ENCODE measurements at regions not wholly inside any gene's neighbourhood (a gene's known extent, or its start where the extent isn't known, plus 50 kb on each side); places are given as distances from the start of the nearest gene placed in this dataset.

DNA sequence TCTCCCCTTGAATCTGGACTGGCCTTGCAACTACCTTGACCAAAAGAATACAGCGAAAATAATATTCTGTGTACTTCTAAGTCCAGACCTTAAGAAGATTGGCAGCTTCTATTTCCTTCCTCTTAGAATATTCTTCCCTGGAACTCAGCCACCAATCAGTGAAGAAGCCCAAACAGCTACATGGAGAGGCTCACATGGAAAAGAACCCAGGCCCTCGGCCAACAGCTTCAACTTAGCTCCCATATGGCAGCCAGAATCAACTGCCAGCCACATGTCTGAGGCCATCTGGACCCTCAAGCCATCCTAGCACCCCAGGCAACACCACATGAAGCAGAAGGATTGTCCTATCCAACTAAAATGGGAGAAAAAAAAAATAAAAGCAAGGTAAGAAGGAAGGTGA, 178.8 kb downstream of the IBTK start:
- H3K9me3 ChIP-seq (ENCODE audit: low read depth) = no peaks in the 10 kb centered on the region
- no peaks in the 10 kb centered on the region for H3K79me2 ChIP-seq (ENCODE audit: low read depth)
- H3K4me2 ChIP-seq = no peak overlapping the region
- no peak overlapping the region for H3K27ac ChIP-seq
- no peaks in the 10 kb centered on the region for H3F3A ChIP-seq (ENCODE audit: low read depth)
- no peaks in the 10 kb centered on the region for H4K20me1 ChIP-seq (ENCODE audit: low read depth)
- no peak overlapping the region for H3K27ac Mint-ChIP-seq
- peaks cover 4% of the 10 kb centered on the region for H3K27me3 Mint-ChIP-seq (ENCODE audit: insufficient read depth, low read depth)
- no peaks in the 10 kb centered on the region for H3K36me3 Mint-ChIP-seq
- no peak overlapping the region for H3K4me3 Mint-ChIP-seq
- no peaks in the 10 kb centered on the region for H3K36me3 ChIP-seq
- no peak overlapping the region for H3K4me3 ChIP-seq
- no peak for DNase-seq (ENCODE audit: low spot score)
- H3K4me1 ChIP-seq = no peaks in the 10 kb centered on the region
- no peak overlapping the region for H2AFZ ChIP-seq (replicated peaks)
- H3K4me1 Mint-ChIP-seq = peaks cover 6% of the 10 kb centered on the region
- no peaks in the 10 kb centered on the region for H3K27me3 ChIP-seq
- H3K9me3 Mint-ChIP-seq = no peaks in the 10 kb centered on the region
- H3K9ac ChIP-seq = no peak overlapping the region
- TF ChIP-seq, protein P1, sequence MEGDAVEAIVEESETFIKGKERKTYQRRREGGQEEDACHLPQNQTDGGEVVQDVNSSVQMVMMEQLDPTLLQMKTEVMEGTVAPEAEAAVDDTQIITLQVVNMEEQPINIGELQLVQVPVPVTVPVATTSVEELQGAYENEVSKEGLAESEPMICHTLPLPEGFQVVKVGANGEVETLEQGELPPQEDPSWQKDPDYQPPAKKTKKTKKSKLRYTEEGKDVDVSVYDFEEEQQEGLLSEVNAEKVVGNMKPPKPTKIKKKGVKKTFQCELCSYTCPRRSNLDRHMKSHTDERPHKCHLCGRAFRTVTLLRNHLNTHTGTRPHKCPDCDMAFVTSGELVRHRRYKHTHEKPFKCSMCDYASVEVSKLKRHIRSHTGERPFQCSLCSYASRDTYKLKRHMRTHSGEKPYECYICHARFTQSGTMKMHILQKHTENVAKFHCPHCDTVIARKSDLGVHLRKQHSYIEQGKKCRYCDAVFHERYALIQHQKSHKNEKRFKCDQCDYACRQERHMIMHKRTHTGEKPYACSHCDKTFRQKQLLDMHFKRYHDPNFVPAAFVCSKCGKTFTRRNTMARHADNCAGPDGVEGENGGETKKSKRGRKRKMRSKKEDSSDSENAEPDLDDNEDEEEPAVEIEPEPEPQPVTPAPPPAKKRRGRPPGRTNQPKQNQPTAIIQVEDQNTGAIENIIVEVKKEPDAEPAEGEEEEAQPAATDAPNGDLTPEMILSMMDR (IDR thresholded peaks at IDR 0.05) = no peak
- TF ChIP-seq EZH2phosphoT487 (IDR thresholded peaks at IDR 0.05) = no peak
- TF ChIP-seq EZH2 (IDR thresholded peaks at IDR 0.05) = no peak

DNA sequence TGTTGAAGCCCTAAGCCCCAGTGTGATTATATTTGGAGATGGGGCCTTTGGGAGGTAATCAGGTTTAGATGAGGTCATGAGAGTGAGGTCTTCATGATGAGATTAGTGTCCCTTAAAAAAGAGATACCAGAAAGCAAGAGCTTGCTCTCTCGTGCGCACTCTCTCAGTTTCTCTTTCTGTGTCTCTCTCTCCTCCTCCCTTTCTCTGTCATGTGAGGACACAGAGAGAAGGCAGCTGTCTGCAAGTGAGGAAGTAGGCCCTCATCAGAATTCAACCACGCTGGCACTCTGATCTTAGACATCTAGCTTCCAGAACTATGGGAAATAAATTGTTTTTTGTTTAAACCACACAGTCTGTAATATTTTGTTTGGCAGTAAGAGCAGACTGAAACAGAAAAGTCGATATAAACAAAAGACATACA, 180.5 kb downstream of the IBTK start:
- no peak overlapping the region for H3K9ac ChIP-seq

DNA sequence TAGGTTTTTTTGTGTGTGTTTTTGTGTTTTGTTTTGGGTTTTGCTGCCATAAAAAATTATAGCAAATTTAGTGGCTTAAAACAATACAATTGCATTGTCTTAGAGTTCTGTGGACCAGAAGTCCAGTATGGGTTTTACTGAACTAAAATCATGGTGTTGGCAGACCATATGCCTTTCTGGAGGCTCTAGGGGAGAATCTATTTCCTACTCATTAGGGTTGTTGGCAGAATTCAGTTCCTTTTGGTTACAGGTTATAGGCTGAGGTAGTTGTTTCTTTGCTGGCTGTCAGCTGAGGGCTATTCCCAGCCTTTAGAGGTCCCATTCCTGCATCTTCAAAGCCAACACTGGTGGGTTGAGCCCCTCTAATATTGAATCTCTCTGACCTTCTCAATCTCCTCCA, 181.3 kb downstream of the IBTK start:
- TF ChIP-seq EZH2 (IDR thresholded peaks at IDR 0.05) (no peak), EZH2phosphoT487 (IDR thresholded peaks at IDR 0.05) (no peak)
- TF ChIP-seq, protein P1 (IDR thresholded peaks at IDR 0.05) = no peak
- Mint-ChIP-seq H3K9me3 (no peaks in the 10 kb centered on the region), H3K27me3 (ENCODE audit: insufficient read depth, low read depth) (peaks cover 2% of the 10 kb centered on the region), H3K36me3 (no peaks in the 10 kb centered on the region), H3K4me3 (no peak overlapping the region), H3K4me1 (no peaks in the 10 kb centered on the region), H3K27ac (no peak overlapping the region)
- H4K20me1 ChIP-seq (ENCODE audit: low read depth) = no peaks in the 10 kb centered on the region
- DNase-seq (ENCODE audit: low spot score) = no peak
- H3K9me3 ChIP-seq (ENCODE audit: low read depth) = no peaks in the 10 kb centered on the region
- H3K4me2 ChIP-seq = no peak overlapping the region
- H3K4me3 ChIP-seq = no peak overlapping the region
- H3F3A ChIP-seq (ENCODE audit: low read depth) = no peaks in the 10 kb centered on the region
- H3K79me2 ChIP-seq (ENCODE audit: low read depth) = no peaks in the 10 kb centered on the region
- no peaks in the 10 kb centered on the region for H3K36me3 ChIP-seq
- H2AFZ ChIP-seq (replicated peaks) = no peak overlapping the region
- no peak overlapping the region for H3K27ac ChIP-seq
- no peak overlapping the region for H3K9ac ChIP-seq
- no peaks in the 10 kb centered on the region for H3K4me1 ChIP-seq
- H3K27me3 ChIP-seq = no peaks in the 10 kb centered on the region

More for the DNA sequence above, 180.5 kb downstream of the IBTK start:
- Histone ChIP-seq H3K27me3 (no peaks in the 10 kb centered on the region), H2AFZ (replicated peaks) (no peak overlapping the region), H4K20me1 (ENCODE audit: low read depth) (no peaks in the 10 kb centered on the region), H3K4me3 (no peak overlapping the region), H3K36me3 (no peaks in the 10 kb centered on the region), H3K27ac (no peak overlapping the region), H3F3A (ENCODE audit: low read depth) (no peaks in the 10 kb centered on the region), H3K79me2 (ENCODE audit: low read depth) (no peaks in the 10 kb centered on the region), H3K4me2 (no peak overlapping the region), H3K9me3 (ENCODE audit: low read depth) (no peaks in the 10 kb centered on the region), H3K4me1 (no peaks in the 10 kb centered on the region)
- Mint-ChIP-seq H3K4me3 (no peak overlapping the region), H3K4me1 (no peaks in the 10 kb centered on the region), H3K9me3 (no peaks in the 10 kb centered on the region), H3K27ac (no peak overlapping the region), H3K36me3 (no peaks in the 10 kb centered on the region), H3K27me3 (ENCODE audit: insufficient read depth, low read depth) (peaks cover 2% of the 10 kb centered on the region)
- no peak for DNase-seq (ENCODE audit: low spot score)
- no peak for TF ChIP-seq EZH2 (IDR thresholded peaks at IDR 0.05)
- no peak for TF ChIP-seq EZH2phosphoT487 (IDR thresholded peaks at IDR 0.05)
- TF ChIP-seq, protein P1 (IDR thresholded peaks at IDR 0.05) = no peak

All from neural progenitor cell (in vitro differentiated cells).